ENCODE measurements at regions not wholly inside any gene's neighbourhood (a gene's known extent, or its start where the extent isn't known, plus 50 kb on each side); places are given as distances from the start of the nearest gene placed in this dataset.
"Not testable (repeated sequence)": the region's sequence is repeated elsewhere in the genome, so short reads cannot be mapped to it uniquely, and the experiment has no call there.

- DNase-seq (ENCODE audit: low spot score); intact Hi-C loops (cut with DNase I): not testable (repeated sequence)
Measured at GRCh38 chr1:214095896-214096295, 108.1 kb downstream of the PROX1 start.

GRCh38 chr1:214101246-214101645 lies 113.5 kb downstream of the PROX1 start:
- no peak for DNase-seq (ENCODE audit: low spot score)

GRCh38 chr1:214101828-214102227 lies 114.1 kb downstream of the PROX1 start:
- no peak for DNase-seq (ENCODE audit: low spot score)
- intact Hi-C loops (cut with DNase I) = no loop called here

More at GRCh38 chr1:214101246-214101645, 113.5 kb downstream of the PROX1 start:
- intact Hi-C loops (cut with DNase I) = no loop called here

- intact Hi-C loops (cut with DNase I) = no loop called here
- no peak for DNase-seq (ENCODE audit: low spot score)
Measured at GRCh38 chr1:214102907-214103306, 115.1 kb downstream of the PROX1 start.

GRCh38 chr1:214103778-214104177 lies 116.0 kb downstream of the PROX1 start:
- intact Hi-C loops (cut with DNase I) = no loop called here
- no peak for DNase-seq (ENCODE audit: low spot score)

- intact Hi-C loops (cut with DNase I) = no loop called here
- no peak for DNase-seq (ENCODE audit: low spot score)
Measured at GRCh38 chr1:214106375-214106774, 118.6 kb downstream of the PROX1 start.

GRCh38 chr1:214107322-214108096 lies 119.7 kb downstream of the PROX1 start:
- DNase-seq (ENCODE audit: low spot score) = no peak
- intact Hi-C loops (cut with DNase I) = no loop called here

- no peak for DNase-seq (ENCODE audit: low spot score)
- intact Hi-C loops (cut with DNase I) = no loop called here
Measured at GRCh38 chr1:214108097-214108446, 120.3 kb downstream of the PROX1 start.

GRCh38 chr1:214111796-214112195 lies 124.0 kb downstream of the PROX1 start:
- DNase-seq (ENCODE audit: low spot score) = no peak
- intact Hi-C loops (cut with DNase I) = no loop called here

GRCh38 chr1:214116258-214116657 lies 128.5 kb downstream of the PROX1 start:
- intact Hi-C loops (cut with DNase I) = no loop called here
- no peak for DNase-seq (ENCODE audit: low spot score)

GRCh38 chr1:214117780-214118179 lies 130.0 kb downstream of the PROX1 start:
- DNase-seq (ENCODE audit: low spot score) = no peak
- intact Hi-C loops (cut with DNase I) = no loop called here

GRCh38 chr1:214120191-214120590 lies 132.4 kb downstream of the PROX1 start:
- DNase-seq (ENCODE audit: low spot score) = no peak
- intact Hi-C loops (cut with DNase I) = no loop called here

GRCh38 chr1:214120951-214121350 lies 133.2 kb downstream of the PROX1 start:
- intact Hi-C loops (cut with DNase I) = no loop called here
- DNase-seq (ENCODE audit: low spot score) = no peak

- DNase-seq (ENCODE audit: low spot score) = no peak
- intact Hi-C loops (cut with DNase I) = no loop called here
Measured at GRCh38 chr1:214122110-214122509, 134.3 kb downstream of the PROX1 start.

- DNase-seq (ENCODE audit: low spot score) = no peak
- intact Hi-C loops (cut with DNase I) = no loop called here
Measured at GRCh38 chr1:214123061-214123784, 135.4 kb downstream of the PROX1 start.

GRCh38 chr1:214124281-214124805 lies 136.6 kb downstream of the PROX1 start:
- DNase-seq (ENCODE audit: low spot score) = no peak
- intact Hi-C loops (cut with DNase I) = no loop called here

- intact Hi-C loops (cut with DNase I) = no loop called here
Measured at GRCh38 chr1:214124915-214125314, 137.1 kb downstream of the PROX1 start.

GRCh38 chr1:214125819-214126218 lies 138.0 kb downstream of the PROX1 start:
- intact Hi-C loops (cut with DNase I) = no loop called here
- DNase-seq (ENCODE audit: low spot score) = no peak

More at GRCh38 chr1:214124915-214125314, 137.1 kb downstream of the PROX1 start:
- no peak for DNase-seq (ENCODE audit: low spot score)

- intact Hi-C loops (cut with DNase I) = no loop called here
- no peak for DNase-seq (ENCODE audit: low spot score)
Measured at GRCh38 chr1:214126697-214127146, 138.9 kb downstream of the PROX1 start.

GRCh38 chr1:214127705-214128104 lies 139.9 kb downstream of the PROX1 start:
- intact Hi-C loops (cut with DNase I) = no loop called here
- no peak for DNase-seq (ENCODE audit: low spot score)

GRCh38 chr1:214135886-214136285 lies 145.1 kb upstream of the SMYD2 start:
- DNase-seq (ENCODE audit: low spot score) = no peak
- intact Hi-C loops (cut with DNase I) = no loop called here

All from posterior vena cava (tissue), 2 donors.